Testis (tissue), 2 donors: ENCODE measurements at regions not wholly inside any gene's neighbourhood (a gene's known extent, or its start where the extent isn't known, plus 50 kb on each side); places are given as distances from the start of the nearest gene placed in this dataset.

Experiments
- CTCF ChIP-seq, 3 experiments: fragments of 450-650 bp in 2 of 3; fragments of 200-600 bp in 1 of 3; sonication (generic) in 1 of 3; IDR thresholded peaks; one replicate each; pipeline ENCODE4 v1.5.1; 2016 to 2019; ENCODE audit warnings: antibody characterized with exemption in 3 of 3, mild to moderate bottlenecking in 2 of 3, moderate library complexity in 1 of 3
- POLR2A ChIP-seq: fragments of 450-650 bp; IDR thresholded peaks from one replicate; pipeline ENCODE4 v1.6.1; 2017; ENCODE audit warnings: antibody characterized with exemption, mild to moderate bottlenecking, moderate library complexity

- TF ChIP-seq CTCF (IDR thresholded peaks at IDR 0.05) (no peak), POLR2A (no peak)
Measured at GRCh38 chr5:145540375-145540774, 294.8 kb downstream of the PRELID2 start.
